ENCODE measurements at regions not wholly inside any gene's neighbourhood (a gene's known extent, or its start where the extent isn't known, plus 50 kb on each side); places are given as distances from the start of the nearest gene placed in this dataset.

- Mint-ChIP-seq H3K9me3 (peaks cover 0 to 8% (median 0%) of the 10 kb centered on the region in 3 donors), H3K4me1 (no peaks in the 10 kb centered on the region), H3K27ac (no peak overlapping the region), H3K4me3 (no peak overlapping the region), H3K36me3 (peaks cover 3% of the 10 kb centered on the region), H3K27me3 (no peaks in the 10 kb centered on the region)
Observed at GRCh38 chr5:2471152-2471879, 280.2 kb downstream of the IRX2 start.

- H3K36me3 Mint-ChIP-seq, result peaks cover 1% of the 10 kb centered on the region
- H3K27me3 Mint-ChIP-seq, result no peaks in the 10 kb centered on the region
- no peak overlapping the region for H3K4me3 Mint-ChIP-seq
- peak overlapping the region in 1 of 3 donors; percentile 16 for H3K27ac Mint-ChIP-seq
- peaks cover 5 to 6% (median 5%) of the 10 kb centered on the region in 3 donors for H3K9me3 Mint-ChIP-seq
- no peaks in the 10 kb centered on the region for H3K4me1 Mint-ChIP-seq
Observed at GRCh38 chr5:2466966-2467365, 284.5 kb downstream of the IRX2 start.

- Mint-ChIP-seq H3K4me1 (no peaks in the 10 kb centered on the region), H3K9me3 (peaks cover 5 to 11% (median 5%) of the 10 kb centered on the region in 3 donors), H3K27me3 (no peaks in the 10 kb centered on the region), H3K27ac (no peak overlapping the region), H3K36me3 (no peaks in the 10 kb centered on the region), H3K4me3 (no peak overlapping the region)
Observed at GRCh38 chr5:2465383-2465782, 286.1 kb downstream of the IRX2 start.

- H3K27me3 Mint-ChIP-seq, result no peaks in the 10 kb centered on the region
Observed at GRCh38 chr5:2464141-2464540, 287.3 kb downstream of the IRX2 start.

GRCh38 chr5:2461701-2462691 is 289.5 kb downstream of the IRX2 start:
- Mint-ChIP-seq H3K4me3 (no peak overlapping the region), H3K4me1 (no peaks in the 10 kb centered on the region), H3K27ac (no peak overlapping the region), H3K9me3 (peaks cover 6 to 11% (median 7%) of the 10 kb centered on the region in 3 donors), H3K27me3 (no peaks in the 10 kb centered on the region), H3K36me3 (no peaks in the 10 kb centered on the region)

More at GRCh38 chr5:2464141-2464540, 287.3 kb downstream of the IRX2 start:
- Mint-ChIP-seq H3K36me3 (no peaks in the 10 kb centered on the region), H3K9me3 (peaks cover 7 to 11% (median 8%) of the 10 kb centered on the region in 3 donors), H3K4me3 (no peak overlapping the region), H3K4me1 (no peaks in the 10 kb centered on the region), H3K27ac (no peak overlapping the region)

GRCh38 chr5:2460098-2460497 is 291.4 kb downstream of the IRX2 start:
- H3K36me3 Mint-ChIP-seq, result no peaks in the 10 kb centered on the region
- no peak overlapping the region for H3K4me3 Mint-ChIP-seq
- H3K27me3 Mint-ChIP-seq, result no peaks in the 10 kb centered on the region
- H3K4me1 Mint-ChIP-seq, result no peaks in the 10 kb centered on the region
- H3K27ac Mint-ChIP-seq, result no peak overlapping the region
- H3K9me3 Mint-ChIP-seq, result peaks cover 6 to 11% (median 7%) of the 10 kb centered on the region in 3 donors

GRCh38 chr5:2459251-2459650 is 292.2 kb downstream of the IRX2 start:
- Mint-ChIP-seq H3K4me1 (no peaks in the 10 kb centered on the region), H3K4me3 (no peak overlapping the region), H3K27me3 (no peaks in the 10 kb centered on the region), H3K27ac (no peak overlapping the region), H3K9me3 (peaks cover 6 to 11% (median 6%) of the 10 kb centered on the region in 3 donors), H3K36me3 (no peaks in the 10 kb centered on the region)

GRCh38 chr5:2455878-2456277 is 295.6 kb downstream of the IRX2 start:
- Mint-ChIP-seq H3K36me3 (no peaks in the 10 kb centered on the region), H3K4me3 (no peak overlapping the region), H3K9me3 (peaks cover 0 to 3% (median 3%) of the 10 kb centered on the region in 3 donors), H3K27ac (no peak overlapping the region), H3K27me3 (no peaks in the 10 kb centered on the region), H3K4me1 (no peaks in the 10 kb centered on the region)

GRCh38 chr5:2454876-2455275 is 296.6 kb downstream of the IRX2 start:
- Mint-ChIP-seq H3K27me3 (no peaks in the 10 kb centered on the region), H3K4me3 (no peak overlapping the region), H3K36me3 (no peaks in the 10 kb centered on the region), H3K4me1 (no peaks in the 10 kb centered on the region), H3K9me3 (peaks cover 0 to 2% (median under 1%) of the 10 kb centered on the region in 3 donors), H3K27ac (no peak overlapping the region)

- Mint-ChIP-seq H3K27me3 (no peaks in the 10 kb centered on the region), H3K36me3 (no peaks in the 10 kb centered on the region), H3K4me1 (no peaks in the 10 kb centered on the region), H3K27ac (no peak overlapping the region), H3K4me3 (no peak overlapping the region), H3K9me3 (no peaks in the 10 kb centered on the region)
Observed at GRCh38 chr5:2453781-2454180, 297.7 kb downstream of the IRX2 start.

- H3K27ac Mint-ChIP-seq, result no peak overlapping the region
- no peak overlapping the region for H3K4me3 Mint-ChIP-seq
- H3K9me3 Mint-ChIP-seq, result peaks cover 0 to 3% (median 0%) of the 10 kb centered on the region in 3 donors
- H3K36me3 Mint-ChIP-seq, result no peaks in the 10 kb centered on the region
- no peaks in the 10 kb centered on the region for H3K27me3 Mint-ChIP-seq
- H3K4me1 Mint-ChIP-seq, result no peaks in the 10 kb centered on the region
Observed at GRCh38 chr5:2451100-2451499, 300.4 kb downstream of the IRX2 start.

GRCh38 chr5:2442496-2443354 is 308.8 kb downstream of the IRX2 start:
- Mint-ChIP-seq H3K4me1 (no peaks in the 10 kb centered on the region), H3K27ac (no peak overlapping the region), H3K27me3 (no peaks in the 10 kb centered on the region), H3K9me3 (peaks cover 0 to 6% (median 3%) of the 10 kb centered on the region in 3 donors), H3K4me3 (no peak overlapping the region), H3K36me3 (no peaks in the 10 kb centered on the region)

- Mint-ChIP-seq H3K36me3 (no peaks in the 10 kb centered on the region), H3K4me1 (no peaks in the 10 kb centered on the region), H3K27ac (no peak overlapping the region), H3K27me3 (no peaks in the 10 kb centered on the region), H3K9me3 (peaks cover 0 to 3% (median 3%) of the 10 kb centered on the region in 3 donors), H3K4me3 (no peak overlapping the region)
Observed at GRCh38 chr5:2441495-2442180, 309.8 kb downstream of the IRX2 start.

- peaks cover 0 to 3% (median 0%) of the 10 kb centered on the region in 3 donors for H3K9me3 Mint-ChIP-seq
- H3K4me1 Mint-ChIP-seq, result no peaks in the 10 kb centered on the region
- H3K27ac Mint-ChIP-seq, result no peak overlapping the region
- no peaks in the 10 kb centered on the region for H3K27me3 Mint-ChIP-seq
- no peak overlapping the region for H3K4me3 Mint-ChIP-seq
- H3K36me3 Mint-ChIP-seq, result no peaks in the 10 kb centered on the region
Observed at GRCh38 chr5:2439608-2440007, 311.9 kb downstream of the IRX2 start.

Data from IgD-negative memory B cell (primary cell).